HepG2 (cell line): ENCODE measurements at regions not wholly inside any gene's neighbourhood (a gene's known extent, or its start where the extent isn't known, plus 50 kb on each side); places are given as distances from the start of the nearest gene placed in this dataset.

ENCODE experiments used
- CREM ChIP-seq, 2 experiments: sonication (generic) in 1 of 2; formaldehyde crosslinking in 1 of 2; IDR thresholded peaks; 2 replicates each; pipeline versions ENCODE4 v1.4.0 to v1.6.1; 2016 to 2020; ENCODE audit warnings: antibody characterized with exemption in 1 of 2, mild to moderate bottlenecking in 1 of 2, missing genetic modification reagents in 1 of 2
- DMAP1 ChIP-seq: IDR thresholded peaks from 2 replicates; pipeline ENCODE4 v1.6.1; 2016
- ERF ChIP-seq: IDR thresholded peaks from 2 replicates; pipeline ENCODE4 v1.6.1; 2018; ENCODE audit warnings: missing biosample characterization, missing genetic modification reagents
- HOXA3 ChIP-seq: sonication (generic); formaldehyde crosslinking; IDR thresholded peaks from 2 replicates; pipeline ENCODE4 v1.5.0; 2020; ENCODE audit warnings: missing genetic modification reagents
- MXI1 ChIP-seq: IDR thresholded peaks from 3 replicates; pipeline ENCODE4 v1.6.1; 2012; ENCODE audit warnings: low read depth, low read length, inconsistent platforms, borderline replicate concordance
- NCOR1 ChIP-seq: fragments of 200-600 bp; sonication (generic); IDR thresholded peaks from 2 replicates; pipeline ENCODE4 v1.7.0; 2017; ENCODE audit warnings: antibody characterized with exemption, low read length, borderline replicate concordance
- NONO ChIP-seq, 2 experiments: fragments of 450-650 bp in 1 of 2; sonication (generic) in 1 of 2; formaldehyde crosslinking in 1 of 2; IDR thresholded peaks in 1 of 2; conservative IDR thresholded peaks in 1 of 2; 2 replicates each; pipeline versions ENCODE4 v1.6.1 to v1.8.0; 2017 to 2022; ENCODE audit warnings: mild to moderate bottlenecking in 1 of 2, missing genetic modification reagents in 1 of 2, moderate library complexity in 1 of 2
- PAXIP1 ChIP-seq: sonication (generic); formaldehyde crosslinking; conservative IDR thresholded peaks from 2 replicates; pipeline ENCODE4 v1.4.0; 2020; ENCODE audit warnings: mild to moderate bottlenecking, missing genetic modification reagents, moderate library complexity
- SRSF9 ChIP-seq: fragments of 200-400 bp; formaldehyde crosslinking; IDR thresholded peaks from 2 replicates; pipeline ENCODE4 v1.6.1; 2018; ENCODE audit warnings: borderline replicate concordance, mild to moderate bottlenecking, low read depth, low read length; ENCODE audit not compliant: insufficient read depth, poor library complexity, severe bottlenecking
- TBX2 ChIP-seq: sonication (generic); formaldehyde crosslinking; IDR thresholded peaks from 2 replicates; pipeline ENCODE4 v1.5.0; 2020; ENCODE audit warnings: missing genetic modification reagents, mild to moderate bottlenecking, borderline replicate concordance
- TBX3 ChIP-seq: fragments of 450-650 bp; IDR thresholded peaks from 2 replicates; pipeline ENCODE4 v1.6.1; 2017; ENCODE audit warnings: antibody characterized with exemption, mild to moderate bottlenecking, inconsistent platforms, borderline replicate concordance
- TCF7 ChIP-seq: sonication (generic); IDR thresholded peaks from 2 replicates; pipeline ENCODE4 v1.6.1; 2016; ENCODE audit warnings: antibody characterized with exemption, low read depth
- ZNF34 ChIP-seq: sonication (generic); formaldehyde crosslinking; IDR thresholded peaks from 2 replicates; pipeline ENCODE4 v1.4.0; 2020; ENCODE audit warnings: mild to moderate bottlenecking, missing genetic modification reagents, borderline replicate concordance
- ZNF768 ChIP-seq: sonication (generic); formaldehyde crosslinking; IDR thresholded peaks from 2 replicates; pipeline ENCODE4 v1.4.0; 2020; ENCODE audit warnings: missing genetic modification reagents
- ZSCAN30 ChIP-seq: sonication (generic); formaldehyde crosslinking; IDR thresholded peaks from 2 replicates; pipeline ENCODE4 v1.5.0; 2020; ENCODE audit warnings: mild to moderate bottlenecking, missing genetic modification reagents

GRCh38 chr1:60828944-60829343 lies 253.4 kb upstream of the NFIA start (continued):
- TF ChIP-seq PAXIP1 (CRISPR knock-in tag): peak; percentile 47
- TF ChIP-seq TCF7: peak; percentile 17; the same call in 1 of the 2 replicates
- TF ChIP-seq ZNF34: no peak
- TF ChIP-seq NCOR1: peak; percentile 47; the same call in 1 of the 2 replicates
- no peak for TF ChIP-seq ZNF768 (CRISPR knock-in tag)
- peak; percentile 49 for TF ChIP-seq TBX3
- TF ChIP-seq ERF (CRISPR knock-in tag): 0 out of 2 replicates have a peak, but pooled peaks have one; percentile 29
- TF ChIP-seq DMAP1 (CRISPR knock-in tag): no peak
- no peak for TF ChIP-seq MXI1
- peak; percentile 34; the same call in 1 of the 2 replicates for TF ChIP-seq TBX2 (CRISPR knock-in tag)
- peak; percentile 43; the same call in 1 of the 2 replicates for TF ChIP-seq CREM (IDR thresholded peaks at IDR 0.05)
- TF ChIP-seq CREM (CRISPR knock-in tag; IDR thresholded peaks at IDR 0.05): no peak
- no peak for TF ChIP-seq HOXA3
- no peak for TF ChIP-seq SRSF9
- TF ChIP-seq ZSCAN30 (CRISPR knock-in tag): no peak
- TF ChIP-seq NONO (IDR thresholded peaks at IDR 0.05): no peak
- no peak for TF ChIP-seq NONO (CRISPR knock-in tag; conservative IDR thresholded peaks at IDR 0.05)
